ENCODE measurements at regions not wholly inside any gene's neighbourhood (a gene's known extent, or its start where the extent isn't known, plus 50 kb on each side); places are given as distances from the start of the nearest gene placed in this dataset.
"Not testable (repeated sequence)": the region's sequence is repeated elsewhere in the genome, so short reads cannot be mapped to it uniquely, and the experiment has no call there.

GRCh38 chr11:97684486-97685439 lies 1295.0 kb downstream of the JRKL start:
- no peak for DNase-seq (ENCODE audit: low spot score)

GRCh38 chr11:97685695-97686094 lies 1295.9 kb downstream of the JRKL start:
- no peak for DNase-seq (ENCODE audit: low spot score)

DNA sequence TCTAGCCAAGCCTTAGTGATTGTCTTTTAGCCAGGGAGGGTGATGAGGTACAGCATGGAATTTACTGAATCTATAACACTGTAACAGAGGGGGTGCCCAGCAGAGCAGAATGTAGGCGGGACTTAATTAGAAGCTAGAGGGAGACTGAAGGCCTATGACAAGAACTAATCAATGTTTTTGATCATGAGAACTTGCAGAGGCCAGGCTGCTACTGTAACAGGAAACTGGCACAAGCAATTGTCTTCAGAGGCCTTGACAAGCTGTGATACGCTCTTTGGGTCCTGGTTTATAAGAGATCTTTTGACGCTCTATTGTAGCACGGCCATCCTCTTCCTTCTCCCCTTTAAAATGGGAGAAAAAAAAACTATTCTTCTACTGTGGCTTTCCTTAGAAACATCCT lies 1297.3 kb downstream of the JRKL start:
- no peak for DNase-seq (ENCODE audit: low spot score)

GRCh38 chr11:97691061-97691460 lies 1301.2 kb downstream of the JRKL start:
- no peak for DNase-seq (ENCODE audit: low spot score)

- no peak for DNase-seq (ENCODE audit: low spot score)
Observed at GRCh38 chr11:97702951-97703350, 1313.1 kb downstream of the JRKL start.

GRCh38 chr11:97703851-97704250 lies 1314.0 kb downstream of the JRKL start:
- DNase-seq (ENCODE audit: low spot score), result no peak

DNA sequence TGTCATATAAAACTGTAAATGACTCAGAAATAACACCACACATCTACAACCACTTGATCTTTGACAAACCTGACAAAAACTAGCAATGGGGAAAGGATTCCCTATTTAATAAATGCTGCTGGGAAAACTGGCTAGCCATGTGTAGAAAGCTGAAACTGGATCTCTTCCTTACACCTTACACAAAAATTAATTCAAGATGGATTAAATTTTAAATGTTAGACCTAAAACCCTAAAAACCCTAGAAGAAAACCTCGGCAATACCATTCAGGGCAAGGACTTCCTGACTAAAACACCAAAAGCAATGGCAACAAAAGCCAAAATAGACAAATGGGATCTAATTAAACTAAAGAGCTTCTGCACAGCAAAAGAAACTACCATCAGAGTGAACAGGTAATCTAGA lies 1315.3 kb upstream of the CNTN5 start:
- not testable (repeated sequence) for DNase-seq (ENCODE audit: low spot score)

DNA sequence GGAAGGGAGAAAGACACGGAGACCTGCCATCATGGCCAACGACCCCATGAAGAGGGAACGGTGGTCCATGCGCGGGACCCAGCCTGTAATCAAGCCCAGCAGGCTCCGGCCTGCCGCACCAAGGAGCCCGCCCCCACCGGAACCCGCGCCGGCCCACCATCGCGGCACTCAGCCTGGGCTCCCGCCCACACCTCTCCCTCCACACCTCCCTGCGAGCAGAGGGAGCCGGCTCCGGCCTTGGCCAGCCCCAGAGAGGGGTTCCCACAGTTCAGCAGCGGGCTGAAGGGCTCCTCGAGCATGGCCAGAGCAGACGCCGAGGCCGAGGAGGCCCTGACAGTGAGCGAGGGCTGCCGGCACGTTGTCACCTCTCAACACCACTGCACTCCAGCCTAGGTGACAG lies 1302.8 kb upstream of the CNTN5 start:
- DNase-seq (ENCODE audit: low spot score), result no peak

DNA sequence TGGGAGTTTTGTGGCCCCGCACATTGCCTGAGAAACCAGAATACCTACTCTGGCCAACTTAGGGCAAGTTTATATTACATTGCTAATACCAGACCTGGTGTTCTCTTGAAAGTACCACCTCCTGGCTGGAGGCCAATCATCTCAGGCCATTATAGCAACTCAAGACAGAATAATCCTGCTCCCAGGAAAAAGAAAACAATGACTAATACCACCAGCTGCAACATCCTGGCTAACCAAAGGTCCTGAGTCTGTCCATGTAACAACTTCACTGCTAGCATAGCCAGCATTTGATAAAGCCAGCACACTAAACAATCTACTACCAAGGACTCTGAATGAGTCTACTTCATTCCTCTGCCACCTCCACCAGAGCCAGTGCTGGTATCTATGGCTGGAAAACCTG lies 1298.7 kb upstream of the CNTN5 start:
- no peak for DNase-seq (ENCODE audit: low spot score)

DNA sequence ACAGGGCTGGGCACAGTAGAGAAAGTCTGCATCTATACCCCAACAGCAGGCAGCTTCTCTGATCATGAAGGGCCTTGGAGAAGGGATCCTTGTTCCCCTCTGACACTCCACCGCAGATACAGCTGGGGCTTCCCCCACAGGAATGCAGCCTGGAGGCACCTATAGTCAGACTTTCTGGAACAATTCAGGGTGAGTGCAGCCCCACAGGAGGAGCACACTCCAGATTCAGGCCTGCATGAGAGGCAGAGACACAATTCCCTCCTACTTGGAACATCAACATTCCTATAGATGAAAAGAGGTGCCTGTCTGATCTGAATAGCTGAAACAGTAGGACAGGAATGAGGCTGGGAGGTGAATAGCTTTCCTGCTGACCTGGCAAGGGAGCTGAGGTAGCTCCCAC lies 1298.0 kb upstream of the CNTN5 start:
- DNase-seq (ENCODE audit: low spot score), result no peak

GRCh38 chr11:97729546-97730272 lies 1291.0 kb upstream of the CNTN5 start:
- DNase-seq (ENCODE audit: low spot score), result no peak

GRCh38 chr11:97732011-97732632 lies 1288.6 kb upstream of the CNTN5 start:
- no peak for DNase-seq (ENCODE audit: low spot score)

- no peak for DNase-seq (ENCODE audit: low spot score)
Observed at GRCh38 chr11:97738751-97739150, 1282.0 kb upstream of the CNTN5 start.

DNA sequence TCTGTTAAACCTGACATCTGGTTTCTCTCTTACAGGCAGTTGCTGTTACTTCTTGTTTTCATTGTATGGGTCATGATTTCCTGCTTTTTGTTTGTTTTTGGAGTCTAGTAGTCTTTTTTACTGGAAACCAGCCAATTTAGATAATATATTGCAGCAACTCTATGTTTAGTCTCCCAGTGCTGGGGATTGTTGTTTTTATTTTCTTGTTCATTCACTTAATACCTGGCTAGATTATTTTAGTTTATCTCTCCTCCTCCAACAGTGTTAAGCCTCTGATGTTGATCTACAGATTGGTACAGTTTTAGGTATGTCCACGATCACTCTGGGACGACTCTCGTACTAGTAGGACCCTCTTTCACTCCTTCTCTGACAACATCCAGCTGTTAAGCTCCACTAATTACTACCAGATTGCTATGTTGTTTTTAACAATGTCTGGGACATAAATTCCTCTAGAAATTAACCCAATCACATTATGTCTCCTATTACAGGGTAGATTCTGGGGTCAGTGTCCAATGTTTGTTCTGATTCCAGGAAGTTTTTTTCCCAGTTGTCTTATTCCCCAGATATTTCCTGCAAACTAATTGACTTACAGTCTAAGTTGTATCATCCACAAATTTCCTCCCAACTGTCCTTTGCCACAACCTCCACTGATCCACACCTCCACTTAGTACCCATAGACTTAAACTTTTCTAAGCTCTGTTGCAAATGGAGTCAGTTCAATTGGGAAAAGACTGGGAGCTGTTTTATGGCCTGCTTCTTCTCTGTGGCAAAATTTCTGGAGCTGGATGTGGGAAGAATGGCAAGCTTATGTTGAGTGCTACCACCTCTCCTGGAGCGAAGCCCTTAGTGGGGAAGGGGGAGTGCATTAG lies 1280.6 kb upstream of the CNTN5 start:
- no peak for DNase-seq (ENCODE audit: low spot score)

- DNase-seq (ENCODE audit: low spot score), result no peak
Observed at GRCh38 chr11:97740801-97741151, 1280.0 kb upstream of the CNTN5 start.

GRCh38 chr11:97742717-97743116 lies 1278.0 kb upstream of the CNTN5 start:
- no peak for DNase-seq (ENCODE audit: low spot score)

DNA sequence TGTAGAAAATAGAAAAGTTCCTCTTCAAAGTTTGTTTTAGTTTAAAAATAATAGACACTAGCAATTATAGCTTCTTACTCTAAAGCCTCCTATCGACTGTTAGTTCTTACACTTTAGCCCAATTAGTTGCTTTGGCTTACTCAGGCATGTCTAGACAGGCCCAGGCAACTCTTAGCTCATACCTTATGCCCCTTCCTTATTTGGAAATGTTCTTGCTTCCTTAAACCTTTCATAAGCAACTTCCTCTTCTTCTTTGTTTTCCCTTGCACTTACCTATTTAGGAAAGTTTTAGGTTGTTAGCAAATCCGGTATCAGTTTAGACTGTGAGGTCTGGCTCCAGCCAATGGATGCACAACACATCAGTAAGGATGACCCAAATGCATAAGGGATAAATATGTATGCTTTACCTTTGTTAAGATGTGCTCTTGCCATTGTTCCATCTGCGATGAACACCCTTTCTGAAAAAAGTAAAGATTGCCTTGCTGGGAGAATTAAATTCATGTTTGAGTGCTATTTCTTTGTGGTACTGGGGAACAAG lies 1277.5 kb upstream of the CNTN5 start:
- DNase-seq (ENCODE audit: low spot score), result no peak

DNA sequence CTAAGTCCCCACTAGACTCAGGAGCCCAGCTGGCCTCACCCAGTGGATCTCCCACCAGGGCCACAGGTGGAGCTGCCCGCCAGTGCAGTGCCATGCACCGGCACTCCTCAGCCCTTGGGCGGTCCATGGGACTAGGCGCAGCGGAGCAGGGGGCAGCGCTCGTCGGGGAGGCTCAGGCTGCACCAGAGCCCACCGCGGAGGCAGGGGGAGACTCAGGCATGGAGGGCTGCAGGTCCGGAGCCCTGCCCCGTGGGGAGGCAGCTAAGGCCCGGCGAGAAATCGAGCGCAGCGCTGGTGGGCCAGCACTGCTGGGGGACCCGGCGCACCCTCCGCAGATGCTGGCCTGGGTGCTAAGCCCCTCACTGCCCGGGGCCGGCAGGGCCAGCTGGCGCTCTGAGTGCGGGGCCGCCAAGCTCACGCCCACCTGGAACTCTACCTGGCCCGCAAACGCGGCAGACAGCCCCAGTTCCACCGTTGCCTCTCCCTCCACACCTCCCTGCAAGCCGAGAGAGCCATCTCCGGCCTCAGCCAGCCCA lies 1275.2 kb upstream of the CNTN5 start:
- DNase-seq (ENCODE audit: low spot score), result no peak

DNA sequence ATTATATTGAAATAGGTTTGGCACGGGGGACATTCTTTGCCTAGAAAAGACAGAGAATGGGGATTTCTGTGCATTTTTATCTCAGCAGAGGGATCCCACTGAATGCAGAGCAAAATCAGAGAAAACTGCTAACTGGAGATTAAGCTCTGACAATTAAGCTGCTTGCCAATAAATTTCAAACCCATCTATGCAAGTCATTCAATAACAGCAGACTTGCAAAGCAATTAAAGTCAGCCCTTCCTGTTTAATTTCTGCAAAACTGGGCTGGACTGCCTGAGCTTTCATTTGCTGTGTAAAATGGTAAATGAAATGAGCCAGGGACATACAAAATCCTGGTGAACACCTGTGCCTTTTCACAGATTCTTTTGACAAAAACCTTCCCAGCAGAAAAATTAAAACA lies 1273.9 kb upstream of the CNTN5 start:
- no peak for DNase-seq (ENCODE audit: low spot score)

DNA sequence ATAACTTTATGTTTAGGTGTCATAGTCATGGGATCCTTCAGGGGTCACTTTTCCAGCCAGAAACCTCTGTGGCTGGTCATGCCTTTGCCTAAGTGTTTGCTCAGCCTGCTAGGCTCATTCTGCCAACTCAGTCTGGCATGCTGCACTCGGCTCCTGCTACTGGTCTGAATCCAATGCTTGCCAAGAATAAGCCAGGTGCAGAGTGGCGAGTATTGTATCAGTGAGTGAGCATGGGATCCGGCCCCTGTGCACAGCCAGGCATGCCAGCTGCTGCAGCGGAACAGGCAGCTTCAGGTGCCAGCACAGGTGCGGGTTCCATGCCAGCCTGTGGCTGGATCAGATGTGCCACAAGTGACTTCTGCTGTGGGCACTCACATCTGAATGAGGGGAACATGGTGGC lies 1269.3 kb upstream of the CNTN5 start:
- DNase-seq (ENCODE audit: low spot score), result no peak

DNA sequence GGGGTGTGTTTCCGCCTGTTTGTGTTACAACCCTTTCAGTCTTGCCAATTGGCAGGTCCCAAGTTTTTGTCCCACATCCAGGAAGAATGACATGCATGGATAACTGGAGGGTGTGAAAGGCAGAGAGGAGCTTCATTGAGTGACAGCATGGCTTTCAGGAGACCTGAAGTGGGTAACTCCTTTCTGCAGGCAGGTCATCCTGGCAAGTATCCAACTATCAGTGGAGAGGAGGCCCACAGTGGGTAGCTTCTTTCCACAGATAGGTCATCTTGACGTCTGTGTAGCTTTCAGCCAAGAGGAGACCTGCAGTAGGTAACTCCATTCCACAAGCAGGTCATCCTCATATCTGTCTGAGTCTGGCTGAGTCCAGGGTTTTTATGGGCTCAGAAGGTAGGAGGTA lies 1268.8 kb upstream of the CNTN5 start:
- DNase-seq (ENCODE audit: low spot score), result no peak

Measured in HuH-7.5 (cell line).